GM19351 (cell line): ENCODE measurements at regions not wholly inside any gene's neighbourhood (a gene's known extent, or its start where the extent isn't known, plus 50 kb on each side); places are given as distances from the start of the nearest gene placed in this dataset.
"Not testable (repeated sequence)": the region's sequence is repeated elsewhere in the genome, so short reads cannot be mapped to it uniquely, and the experiment has no call there.

Experiments used
- ATAC-seq: cut with Tn5 transposase; IDR thresholded peaks from one replicate; pipeline ENCODE4 v1.9.1; 2021; ENCODE audit warnings: mild to moderate bottlenecking, moderate library complexity; ENCODE audit not compliant: unreplicated experiment

DNA sequence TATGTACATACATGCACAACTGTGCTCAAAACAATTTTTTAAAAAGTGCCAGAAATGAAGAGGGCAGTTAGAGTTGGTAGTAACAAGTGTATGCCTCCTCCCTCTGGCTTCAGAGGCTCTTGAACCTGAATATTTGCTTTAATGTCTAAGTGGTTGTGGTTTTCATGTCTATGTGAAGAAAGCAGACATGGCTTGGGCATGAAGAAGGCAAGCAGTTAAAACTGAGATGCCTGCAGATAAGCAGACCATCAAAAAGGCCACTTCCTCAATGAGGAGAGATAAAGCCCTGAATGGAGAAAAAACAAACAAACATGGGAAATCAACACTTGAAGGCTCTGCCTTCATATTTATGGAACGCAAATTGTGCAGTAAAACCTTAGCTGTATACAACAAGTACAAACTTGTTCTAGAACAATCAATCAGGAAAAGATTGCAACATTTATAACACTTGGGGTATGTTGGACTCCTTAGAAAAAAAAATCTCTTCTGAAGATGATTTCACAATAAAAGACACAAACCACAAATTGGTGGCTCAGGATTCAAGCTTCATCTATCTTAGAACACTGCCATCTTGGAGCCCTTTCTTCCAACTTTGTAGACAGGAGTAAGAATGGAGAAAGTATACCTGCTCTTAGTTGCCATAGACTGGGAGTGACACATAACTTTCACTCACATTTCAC lies 52.7 kb upstream of the PLA2G4A start:
- ATAC-seq, result no peak

DNA sequence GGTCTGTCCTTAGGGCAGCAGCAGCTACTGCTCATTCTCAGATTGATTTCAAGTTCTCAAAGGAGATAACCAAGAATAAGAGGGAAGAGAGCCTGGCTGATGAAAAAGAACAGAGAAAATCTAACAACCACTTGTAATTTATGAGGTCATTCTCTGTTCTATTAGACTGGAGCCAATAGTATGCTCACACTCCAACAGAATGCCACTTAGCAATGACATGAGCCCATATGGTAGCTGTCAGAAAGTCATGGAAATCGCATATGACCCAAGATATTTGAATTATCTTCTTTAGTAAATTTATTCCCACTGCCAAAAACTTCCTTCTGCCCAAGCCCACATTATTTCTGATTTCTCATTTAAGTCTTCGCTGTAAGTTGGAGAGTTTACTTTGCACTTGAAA lies 53.7 kb upstream of the PLA2G4A start:
- no peak for ATAC-seq

DNA sequence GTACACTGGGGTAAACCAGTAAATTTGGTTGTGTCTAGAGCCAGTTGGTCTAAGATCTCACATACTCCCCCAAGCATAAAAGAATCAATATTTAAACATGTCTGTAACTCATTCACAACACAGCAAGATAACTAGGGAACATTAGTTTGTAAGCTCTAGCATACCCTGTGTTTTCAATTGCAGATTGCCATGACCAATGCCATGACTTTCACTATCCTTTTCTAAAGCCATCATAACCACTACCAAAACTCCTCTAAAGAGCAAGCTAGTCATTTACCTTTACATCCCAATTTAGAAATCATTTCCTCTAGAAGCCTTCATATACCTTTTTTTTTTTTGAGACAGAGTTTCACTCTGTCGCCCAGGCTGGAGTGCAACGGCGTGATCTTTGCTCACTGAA lies 56.5 kb upstream of the PLA2G4A start:
- peak; percentile 30 for ATAC-seq

- ATAC-seq, result no peak
Observed at GRCh38 chr1:186770421-186770820, 58.3 kb upstream of the PLA2G4A start.

GRCh38 chr1:186768906-186769305 lies 59.8 kb upstream of the PLA2G4A start:
- peak; percentile 89 for ATAC-seq

DNA sequence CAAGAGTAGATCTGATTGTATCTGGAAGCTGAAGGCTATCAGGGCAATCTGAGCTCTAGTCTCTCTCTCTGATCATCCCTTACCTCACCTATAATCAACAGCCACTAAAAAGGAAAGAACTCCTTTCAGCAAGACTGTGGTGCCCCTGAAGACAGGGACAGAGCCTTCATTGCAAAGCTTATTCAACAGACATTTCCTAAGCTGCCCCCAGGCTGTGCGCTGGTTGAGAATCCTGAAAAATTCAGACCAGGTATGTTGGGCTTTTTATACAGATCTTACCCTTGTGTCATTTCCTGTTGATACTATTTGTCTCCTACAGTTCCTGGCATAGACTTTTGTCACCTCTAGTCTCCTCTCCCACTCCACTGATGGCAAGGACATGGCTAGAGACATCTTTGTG lies 63.3 kb upstream of the PLA2G4A start:
- ATAC-seq, result no peak

DNA sequence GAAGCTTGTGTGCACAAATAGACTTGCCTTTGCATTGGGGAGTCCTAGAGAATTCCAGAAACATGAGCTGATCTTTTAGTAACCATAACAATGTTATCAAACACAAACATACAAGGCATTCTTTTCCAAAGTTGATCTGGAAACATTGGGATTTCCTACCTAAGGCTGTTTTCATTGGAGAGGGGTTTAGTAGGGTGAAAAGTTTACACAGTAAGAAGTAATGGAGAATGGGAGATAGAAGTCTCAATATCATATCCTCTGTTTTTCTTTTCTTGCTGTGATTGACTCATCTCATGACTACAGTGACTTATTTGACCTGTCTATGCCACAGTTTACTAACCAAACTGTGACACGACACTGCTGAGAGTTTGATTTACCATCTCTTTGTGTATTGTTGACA lies 65.6 kb upstream of the PLA2G4A start:
- peak; percentile 84 for ATAC-seq

GRCh38 chr1:186762653-186763052 lies 66.1 kb upstream of the PLA2G4A start:
- no peak for ATAC-seq

DNA sequence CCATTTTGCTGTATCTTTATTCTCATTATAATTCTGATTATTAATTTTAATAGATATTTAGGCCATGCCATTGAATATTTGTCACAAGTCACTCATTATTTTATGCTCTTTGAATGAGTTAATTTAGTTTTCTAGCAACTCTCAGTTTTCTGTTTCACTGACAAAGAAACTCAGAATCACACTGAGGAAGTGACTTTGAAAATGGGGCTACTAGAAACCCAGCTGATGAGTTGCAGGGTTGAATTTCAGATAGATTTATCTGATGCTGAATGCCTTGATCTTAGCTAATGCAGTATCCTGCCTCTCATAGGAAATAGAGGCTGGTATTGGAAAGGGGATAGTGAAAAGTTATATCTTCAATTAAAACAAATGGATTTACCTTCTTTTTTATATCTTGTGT lies 67.4 kb upstream of the PLA2G4A start:
- ATAC-seq, result peak; percentile 55

- ATAC-seq, result no peak
Observed at GRCh38 chr1:186760446-186760845, 68.3 kb upstream of the PLA2G4A start.

- ATAC-seq, result not testable (repeated sequence)
Observed at GRCh38 chr1:186758896-186759606, 69.7 kb upstream of the PLA2G4A start.

GRCh38 chr1:186757851-186758250 lies 70.9 kb upstream of the PLA2G4A start:
- ATAC-seq, result no peak

DNA sequence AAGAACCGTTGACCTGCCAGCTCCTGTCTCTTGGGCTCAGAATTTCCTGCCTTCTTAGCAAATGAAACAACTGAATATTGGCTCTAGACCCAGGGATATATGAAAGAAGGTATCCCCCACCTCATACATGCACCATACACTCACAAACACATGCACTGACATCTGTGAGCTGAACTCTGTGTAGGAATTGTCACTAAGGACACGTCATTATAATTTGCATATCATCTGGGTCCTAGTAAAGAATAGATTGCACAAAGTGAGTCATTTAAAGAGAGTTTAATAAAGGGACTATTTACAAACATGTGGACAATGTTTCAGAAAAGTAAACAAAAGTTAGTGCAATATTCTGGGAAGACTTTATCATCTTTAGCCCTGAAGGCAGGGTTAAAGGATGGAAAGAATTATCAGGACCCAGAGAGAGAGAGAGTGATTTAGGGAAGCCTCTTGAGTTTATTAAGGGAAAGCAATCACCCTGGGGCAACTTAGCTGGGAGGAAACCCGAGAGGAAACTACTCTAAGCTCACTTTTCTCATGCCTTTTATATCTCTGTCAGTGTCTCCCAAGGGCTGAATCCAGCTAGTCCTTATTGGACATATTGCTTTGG lies 74.1 kb upstream of the PLA2G4A start:
- peak; percentile 67 for ATAC-seq

GRCh38 chr1:186753241-186753640 lies 73.0 kb upstream of the PTGS2 start:
- ATAC-seq, result no peak

GRCh38 chr1:186750257-186750656 lies 70.0 kb upstream of the PTGS2 start:
- no peak for ATAC-seq

GRCh38 chr1:186749820-186750219 lies 69.6 kb upstream of the PTGS2 start:
- no peak for ATAC-seq

- ATAC-seq, result no peak
Observed at GRCh38 chr1:186747661-186748060, 67.4 kb upstream of the PTGS2 start.

DNA sequence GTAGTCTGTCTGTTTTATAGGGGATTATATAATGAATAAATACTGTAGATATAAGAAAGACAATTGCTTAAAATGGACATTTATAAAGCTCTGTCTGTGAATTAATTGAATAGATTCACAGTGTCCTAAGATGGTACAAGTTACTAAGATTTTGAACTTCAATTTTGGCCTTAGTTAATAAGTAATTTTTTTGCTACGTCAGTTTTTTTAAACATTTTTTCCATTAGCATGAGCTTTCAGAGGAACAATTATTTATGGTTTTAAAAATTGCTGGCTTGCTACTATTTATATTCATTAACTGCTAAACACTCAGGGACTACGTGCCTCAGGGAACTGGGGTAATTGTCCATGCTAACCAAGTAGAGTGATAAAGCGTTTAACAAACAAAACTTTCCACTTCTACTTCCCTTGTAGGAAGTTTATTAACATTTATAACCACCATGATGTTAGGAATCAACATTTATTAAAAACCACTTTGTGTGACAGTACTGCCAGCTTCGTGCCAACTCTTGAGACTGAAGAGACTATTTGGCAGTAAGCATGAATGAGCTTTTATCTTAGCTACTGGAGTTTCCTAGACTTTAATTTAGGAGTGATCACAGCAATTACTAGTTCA lies 65.4 kb upstream of the PTGS2 start:
- ATAC-seq, result no peak

DNA sequence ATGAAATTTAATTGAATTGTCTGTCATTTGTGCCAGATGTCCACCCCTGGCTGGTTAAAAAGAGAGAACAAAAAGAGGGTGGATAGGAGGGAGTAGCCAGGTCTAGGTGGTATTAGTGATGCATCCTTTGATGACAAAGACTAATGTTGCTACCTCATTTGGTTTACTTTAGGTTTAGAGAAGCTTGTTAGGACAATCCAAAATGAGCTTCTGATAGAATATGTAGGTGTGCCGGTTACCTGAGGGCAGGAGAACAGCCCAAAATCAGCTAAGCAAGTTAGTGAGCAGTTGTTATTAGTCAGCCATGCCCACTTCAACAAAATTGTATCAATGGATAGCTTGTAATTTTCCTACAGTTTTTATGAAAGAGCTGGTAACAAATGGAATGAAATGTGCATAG lies 61.4 kb upstream of the PTGS2 start:
- ATAC-seq, result no peak

DNA sequence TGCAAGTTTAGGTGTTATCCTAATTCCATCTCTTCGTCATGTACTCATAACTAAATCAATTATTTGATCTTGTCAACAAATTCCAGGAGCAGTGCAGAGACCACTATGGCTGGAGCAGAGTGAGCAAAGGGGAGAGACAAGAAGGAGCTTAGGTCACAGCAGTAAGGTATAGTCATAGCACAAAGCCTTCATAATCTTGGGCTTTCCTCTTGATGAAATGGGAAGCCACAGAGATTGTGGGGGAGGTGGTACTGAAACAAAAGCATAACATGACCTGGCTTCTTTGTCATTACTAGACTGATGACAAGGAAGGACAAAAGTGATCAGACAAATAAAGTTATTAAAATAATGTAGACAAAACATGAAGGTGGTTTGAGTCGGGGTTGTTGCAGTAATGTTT lies 60.1 kb upstream of the PTGS2 start:
- ATAC-seq, result peak; percentile 67

- no peak for ATAC-seq
Observed at GRCh38 chr1:186739515-186739914, 59.3 kb upstream of the PTGS2 start.

GRCh38 chr1:186738926-186739325 lies 58.7 kb upstream of the PTGS2 start:
- peak; percentile 88 for ATAC-seq
